ENCODE measurements at regions not wholly inside any gene's neighbourhood (a gene's known extent, or its start where the extent isn't known, plus 50 kb on each side); places are given as distances from the start of the nearest gene placed in this dataset.
"Not testable (repeated sequence)": the region's sequence is repeated elsewhere in the genome, so short reads cannot be mapped to it uniquely, and the experiment has no call there.

GRCh38 chr5:25669645-25670401, 1025.0 kb upstream of the CDH10 start:
- WGBS, 2 donors = 76 to 83% methylated on average over 1 of the region's 1 CpG
- H3K27ac ChIP-seq = no peak overlapping the region
- no peak for TF ChIP-seq CTCF (IDR thresholded peaks at IDR 0.05)
- no peaks in the 10 kb centered on the region for H3K4me1 ChIP-seq
- H3K9me3 ChIP-seq = peaks cover 0 to 25% (median 3%) of the 10 kb centered on the region in 11 donors
- no peaks in the 10 kb centered on the region for H3K27me3 ChIP-seq
- ATAC-seq = no peak
- no peaks in the 10 kb centered on the region for H3K36me3 ChIP-seq
- intact Hi-C loops (cut with DNase I) = no loop called here
- no peak for DNase-seq
- no peak overlapping the region for H3K4me3 ChIP-seq

GRCh38 chr5:25662610-25663009, 1017.8 kb upstream of the CDH10 start:
- DNase-seq (no peak), ATAC-seq (no peak)
- 57 to 62% methylated on average over 2 of the region's 2 CpGs for WGBS, 2 donors
- Histone ChIP-seq H3K9me3 (peaks cover 0 to 57% (median 16%) of the 10 kb centered on the region in 11 donors), H3K27me3 (no peaks in the 10 kb centered on the region), H3K27ac (no peak overlapping the region), H3K36me3 (no peaks in the 10 kb centered on the region), H3K4me3 (no peak overlapping the region), H3K4me1 (no peaks in the 10 kb centered on the region)
- no peak for TF ChIP-seq CTCF (IDR thresholded peaks at IDR 0.05)
- intact Hi-C loops (cut with DNase I) = no loop called here

- H3K4me3 ChIP-seq; H3K27ac ChIP-seq; DNase-seq; ATAC-seq; H3K36me3 ChIP-seq; H3K4me1 ChIP-seq; H3K27me3 ChIP-seq; intact Hi-C loops (cut with DNase I): not testable (repeated sequence)
- H3K9me3 ChIP-seq = peaks cover 0 to 68% (median 1%) of the 10 kb centered on the region in 11 donors
- 91 to 92% methylated on average over 7 of the region's 7 CpGs for WGBS, 2 donors
Measured at GRCh38 chr5:25650316-25650715, 1005.5 kb upstream of the CDH10 start.

- H3K27me3 ChIP-seq = no peaks in the 10 kb centered on the region
- WGBS, 2 donors = 95 to 96% methylated on average over 16 of the region's 16 CpGs
- intact Hi-C loops (cut with DNase I) = no loop called here
- peaks cover 0 to 62% (median 0%) of the 10 kb centered on the region in 11 donors for H3K9me3 ChIP-seq
- no peak overlapping the region for H3K4me3 ChIP-seq
- H3K4me1 ChIP-seq = no peaks in the 10 kb centered on the region
- TF ChIP-seq CTCF (IDR thresholded peaks at IDR 0.05) = no peak
- no peaks in the 10 kb centered on the region for H3K36me3 ChIP-seq
- no peak for DNase-seq
- no peak for ATAC-seq
- no peak overlapping the region for H3K27ac ChIP-seq
Measured at GRCh38 chr5:25649628-25650265, 1005.0 kb upstream of the CDH10 start.

Data from heart right ventricle (tissue), 16 donors.